HG02884 (cell line): ENCODE measurements at regions not wholly inside any gene's neighbourhood (a gene's known extent, or its start where the extent isn't known, plus 50 kb on each side); places are given as distances from the start of the nearest gene placed in this dataset.

Experiments
- ATAC-seq: cut with Tn5 transposase; IDR thresholded peaks from one replicate; pipeline ENCODE4 v1.9.1; 2021; ENCODE audit warnings: mild to moderate bottlenecking, moderate library complexity; ENCODE audit not compliant: unreplicated experiment

- ATAC-seq = no peak
These were observed 52.9 kb upstream of the SLC28A3 start for GRCh38 chr9:84393266-84393950.

GRCh38 chr9:84394036-84394435 is 53.5 kb upstream of the SLC28A3 start:
- ATAC-seq = no peak

- ATAC-seq = peak; percentile 86
These were observed 56.7 kb upstream of the SLC28A3 start for GRCh38 chr9:84397151-84397728.

- ATAC-seq = no peak
These were observed 57.3 kb upstream of the SLC28A3 start for GRCh38 chr9:84397822-84398221.

- ATAC-seq = no peak
These were observed 62.0 kb upstream of the SLC28A3 start for GRCh38 chr9:84402517-84402916.

- ATAC-seq = no peak
These were observed 62.7 kb upstream of the SLC28A3 start for GRCh38 chr9:84403288-84403687.

GRCh38 chr9:84404095-84404686 is 63.6 kb upstream of the SLC28A3 start:
- no peak for ATAC-seq

GRCh38 chr9:84405667-84406066 is 65.1 kb upstream of the SLC28A3 start:
- no peak for ATAC-seq

GRCh38 chr9:84408416-84408815 is 67.9 kb upstream of the SLC28A3 start:
- no peak for ATAC-seq

GRCh38 chr9:84411683-84412267 is 71.2 kb upstream of the SLC28A3 start:
- no peak for ATAC-seq

- no peak for ATAC-seq
These were observed 72.1 kb upstream of the SLC28A3 start for GRCh38 chr9:84412654-84413053.

GRCh38 chr9:84413301-84413700 is 72.7 kb upstream of the SLC28A3 start:
- no peak for ATAC-seq

- no peak for ATAC-seq
These were observed 78.6 kb upstream of the SLC28A3 start for GRCh38 chr9:84419031-84419602.

- no peak for ATAC-seq
These were observed 84.4 kb upstream of the SLC28A3 start for GRCh38 chr9:84424931-84425330.

- ATAC-seq = no peak
These were observed 92.2 kb upstream of the SLC28A3 start for GRCh38 chr9:84432746-84433145.

- ATAC-seq = no peak
These were observed 95.3 kb upstream of the SLC28A3 start for GRCh38 chr9:84435902-84436301.

GRCh38 chr9:84436386-84437109 is 96.0 kb upstream of the SLC28A3 start:
- ATAC-seq = no peak

GRCh38 chr9:84438391-84438790 is 97.8 kb upstream of the SLC28A3 start:
- ATAC-seq = no peak

GRCh38 chr9:84439250-84439649 is 98.7 kb upstream of the SLC28A3 start:
- no peak for ATAC-seq

- no peak for ATAC-seq
These were observed 102.2 kb upstream of the SLC28A3 start for GRCh38 chr9:84442712-84443111.

- ATAC-seq = no peak
These were observed 105.2 kb upstream of the SLC28A3 start for GRCh38 chr9:84445737-84446136.
